HG03196 (cell line): ENCODE measurements at regions not wholly inside any gene's neighbourhood (a gene's known extent, or its start where the extent isn't known, plus 50 kb on each side); places are given as distances from the start of the nearest gene placed in this dataset.
"Not testable (repeated sequence)": the region's sequence is repeated elsewhere in the genome, so short reads cannot be mapped to it uniquely, and the experiment has no call there.

Experiments used
- ATAC-seq: cut with Tn5 transposase; IDR thresholded peaks from one replicate; pipeline ENCODE4 v1.9.1; 2021; ENCODE audit not compliant: unreplicated experiment

GRCh38 chr16:88200154-88200895 lies 182.4 kb upstream of the ZNF469 start:
- not testable (repeated sequence) for ATAC-seq

DNA sequence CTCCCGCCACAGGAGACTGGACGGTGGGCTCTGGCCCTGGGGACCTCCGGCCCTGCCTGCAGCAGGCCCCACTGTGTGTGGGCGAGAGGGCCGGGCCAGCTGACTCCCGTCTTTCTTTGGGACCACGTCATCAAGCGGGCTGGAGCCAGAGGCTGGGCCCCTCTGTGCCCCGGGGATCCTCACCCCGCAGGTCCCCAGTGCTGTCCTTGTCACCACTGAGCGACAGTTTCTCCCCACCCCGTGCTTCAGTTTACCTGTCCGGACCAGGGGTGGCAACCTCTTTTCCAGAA lies 181.9 kb upstream of the ZNF469 start:
- ATAC-seq: no peak

GRCh38 chr16:88201611-88202010 lies 181.1 kb upstream of the ZNF469 start:
- ATAC-seq: not testable (repeated sequence)

DNA sequence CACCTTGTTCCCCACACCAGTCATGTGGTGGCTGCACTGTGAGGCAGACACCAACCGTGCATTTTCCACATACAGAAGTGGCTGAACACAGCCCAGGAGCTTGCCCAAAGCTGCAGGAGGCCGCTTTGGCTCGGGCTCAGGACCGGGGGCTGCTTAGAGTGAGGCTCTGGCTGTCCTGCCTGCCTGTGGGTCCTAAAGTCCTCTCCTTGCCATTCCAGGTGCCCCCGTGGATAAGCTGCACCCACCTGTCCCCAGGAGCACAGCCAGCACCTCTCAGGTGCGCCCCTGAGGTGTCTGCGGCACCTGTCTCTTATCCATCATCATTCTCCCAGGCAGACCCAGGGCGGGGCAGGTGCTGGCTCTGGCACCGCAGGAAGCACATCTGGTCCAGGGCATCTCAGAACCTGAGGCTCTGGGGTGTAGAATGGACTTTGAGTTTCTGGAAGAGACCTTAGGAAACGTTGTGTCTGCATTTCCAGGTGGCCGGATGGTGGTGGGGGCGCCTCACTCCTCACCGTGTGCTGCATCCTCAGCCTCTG lies 180.5 kb upstream of the ZNF469 start:
- no peak for ATAC-seq

- ATAC-seq: not testable (repeated sequence)
These were observed 179.7 kb upstream of the ZNF469 start for GRCh38 chr16:88202856-88203681.

- ATAC-seq: not testable (repeated sequence)
These were observed 178.3 kb upstream of the ZNF469 start for GRCh38 chr16:88204131-88205110.

GRCh38 chr16:88205482-88205881 lies 177.3 kb upstream of the ZNF469 start:
- not testable (repeated sequence) for ATAC-seq

DNA sequence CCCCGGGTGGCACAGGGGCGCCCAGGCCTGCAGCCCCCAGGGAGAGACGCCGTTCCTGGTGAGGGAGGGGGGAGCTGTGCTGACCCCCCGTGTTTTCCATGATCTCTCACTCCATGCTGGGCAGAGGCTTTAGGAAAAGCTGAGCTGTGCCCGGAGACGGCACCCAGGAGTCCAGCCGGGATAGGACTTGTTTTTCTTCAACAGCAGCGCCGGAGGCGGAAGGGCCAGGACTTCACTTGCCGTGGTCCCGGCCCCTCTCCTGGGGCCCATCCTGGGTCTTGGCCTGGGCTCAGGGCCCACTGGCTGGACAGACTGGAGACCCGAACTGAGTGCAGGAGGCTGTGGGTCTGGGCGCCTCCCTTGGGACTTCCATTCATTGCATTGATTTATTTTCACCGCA lies 176.8 kb upstream of the ZNF469 start:
- ATAC-seq: not testable (repeated sequence)

DNA sequence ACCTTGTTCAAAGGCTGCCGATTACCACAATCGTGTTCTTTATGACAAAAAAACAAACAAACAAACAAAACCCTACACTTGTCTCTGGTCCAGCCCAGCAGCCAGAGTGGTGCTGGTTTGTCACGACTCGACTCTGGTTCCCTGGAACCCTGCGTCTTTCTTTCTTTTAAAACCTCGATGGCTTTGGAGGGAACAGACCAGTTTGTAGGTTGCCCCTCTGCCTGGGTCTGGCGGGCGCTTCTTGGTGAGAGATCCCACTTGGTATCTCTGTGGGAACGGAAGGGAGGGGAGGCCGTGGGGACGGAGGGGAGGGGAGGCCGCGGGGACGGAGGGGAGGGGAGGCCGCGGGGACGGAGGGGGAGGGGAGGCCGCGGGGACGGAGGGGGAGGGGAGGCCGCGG lies 176.2 kb upstream of the ZNF469 start:
- not testable (repeated sequence) for ATAC-seq

- ATAC-seq: no peak
These were observed 174.6 kb upstream of the ZNF469 start for GRCh38 chr16:88208112-88208511.

- ATAC-seq: not testable (repeated sequence)
These were observed 174.0 kb upstream of the ZNF469 start for GRCh38 chr16:88208776-88209175.

DNA sequence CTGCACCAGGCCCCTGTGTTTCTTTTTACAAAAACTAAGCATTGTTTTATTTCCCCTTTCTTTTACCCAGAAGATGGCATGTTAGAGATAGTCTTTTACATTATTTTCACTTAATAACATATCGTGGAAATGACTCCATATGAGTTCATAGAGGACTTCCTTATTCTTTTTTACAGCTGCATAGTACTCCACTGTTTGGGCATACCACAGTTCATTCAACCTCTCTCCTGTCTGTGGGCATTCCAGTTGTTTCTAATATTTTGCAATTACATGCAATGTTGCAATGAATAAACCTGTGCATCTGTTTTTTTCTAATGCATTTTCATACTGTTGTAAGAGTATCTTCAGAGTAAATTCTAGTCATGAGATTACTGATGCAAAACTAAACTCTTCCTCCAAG lies 173.2 kb upstream of the ZNF469 start:
- not testable (repeated sequence) for ATAC-seq

- not testable (repeated sequence) for ATAC-seq
These were observed 168.8 kb upstream of the ZNF469 start for GRCh38 chr16:88213937-88214336.

DNA sequence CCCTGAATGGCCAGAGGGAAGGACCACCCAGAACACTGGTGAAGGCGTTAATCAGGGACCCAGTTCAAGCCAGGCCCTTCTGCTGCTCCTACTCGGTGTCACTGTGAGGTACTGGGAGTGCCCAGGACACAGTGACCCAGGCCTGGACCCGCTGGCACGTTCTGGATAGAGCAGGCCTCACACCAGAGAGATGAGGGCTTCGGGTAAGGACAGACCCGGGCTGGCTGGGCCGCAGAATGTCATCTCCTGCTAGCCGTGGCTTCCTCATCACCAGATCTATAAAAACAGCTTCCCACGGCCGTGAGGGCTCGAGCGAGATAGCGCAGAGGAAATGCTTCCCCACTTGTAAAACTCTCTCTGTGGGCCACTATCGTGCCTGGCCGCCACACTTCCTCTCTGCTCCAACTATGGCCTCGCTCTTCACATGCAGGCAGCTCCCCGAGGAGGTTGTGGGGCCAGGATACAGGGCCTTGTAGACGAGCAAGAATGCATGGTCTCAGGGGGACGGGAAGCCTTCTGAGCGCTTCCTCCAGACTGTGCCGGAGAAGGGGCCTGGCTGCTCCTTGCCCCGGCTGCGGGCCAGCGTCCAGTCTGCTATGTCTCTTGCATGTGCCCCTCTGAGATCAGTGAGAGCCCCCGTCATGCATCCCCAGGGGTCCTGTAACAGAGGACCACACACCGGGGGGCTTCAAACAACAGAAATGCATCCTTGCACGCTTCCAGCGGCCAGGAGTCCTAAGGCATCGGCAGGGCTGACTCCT lies 161.6 kb upstream of the ZNF469 start:
- ATAC-seq: not testable (repeated sequence)

GRCh38 chr16:88223696-88224095 lies 159.1 kb upstream of the ZNF469 start:
- not testable (repeated sequence) for ATAC-seq

- ATAC-seq: not testable (repeated sequence)
These were observed 158.4 kb upstream of the ZNF469 start for GRCh38 chr16:88224131-88224898.

DNA sequence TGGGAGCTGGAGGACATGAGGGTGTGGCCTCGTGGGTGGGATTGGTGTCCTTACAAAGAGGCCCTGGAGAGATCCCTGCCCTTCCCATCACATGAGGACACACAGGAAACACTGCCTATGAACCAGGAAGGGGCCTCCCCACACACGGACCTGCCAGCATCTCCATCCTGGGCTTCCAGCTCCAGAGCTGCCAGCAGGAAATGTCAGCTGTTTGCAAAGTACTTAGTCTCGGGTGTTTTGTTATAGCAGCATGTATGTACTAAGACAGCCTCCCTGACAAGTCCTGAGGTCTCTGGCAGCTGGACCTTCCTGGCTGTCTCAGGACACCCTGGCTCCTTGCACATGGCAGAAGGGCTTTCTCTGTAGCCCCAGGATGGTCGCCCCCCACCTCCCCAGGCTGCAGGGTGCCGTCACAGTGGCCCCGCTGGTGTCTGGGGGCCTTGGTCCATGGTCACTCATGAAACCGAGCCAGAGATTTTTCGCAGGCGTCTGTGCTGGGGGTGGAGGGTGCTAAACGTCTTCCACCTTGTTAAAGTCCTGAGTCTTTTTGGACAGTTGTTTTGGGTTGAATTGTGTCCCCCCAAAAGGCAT lies 157.0 kb upstream of the ZNF469 start:
- not testable (repeated sequence) for ATAC-seq

- ATAC-seq: not testable (repeated sequence)
These were observed 156.5 kb upstream of the ZNF469 start for GRCh38 chr16:88226302-88226701.
